WTC11 (cell line): ENCODE measurements at regions not wholly inside any gene's neighbourhood (a gene's known extent, or its start where the extent isn't known, plus 50 kb on each side); places are given as distances from the start of the nearest gene placed in this dataset.

Experiments
- ATAC-seq: fragments of 200-7000 bp; cut with Tn5 transposase; 2 replicates; pipeline ENCODE4 v1.10.0; 2021; ENCODE audit warnings: mild to moderate bottlenecking, moderate library complexity
- CTCF ChIA-PET: fragments of 300-600 bp; sonication (Branson Sonifier 250); formaldehyde crosslinking; loops from one replicate; lab custom pipeline; 2021; ENCODE audit warnings: antibody characterized with exemption; lab: Charles Lee
- POLR2A ChIA-PET: fragments of 350-600 bp; sonication (Branson Sonifier 250); formaldehyde crosslinking; loops from one replicate; lab custom pipeline; 2021; ENCODE audit warnings: antibody characterized with exemption; lab: Charles Lee
- DNase-seq: peaks from one replicate; pipeline ENCODE4 v3.0.0; 2021; ENCODE audit warnings: low spot score
- H3K27ac Mint-ChIP-seq: 2 replicates; pipeline ENCODE4 v1.8.0; 2021; ENCODE audit warnings: mixed read lengths
- H3K27me3 Mint-ChIP-seq: 2 replicates; pipeline ENCODE4 v1.8.0; 2021; ENCODE audit warnings: low read depth, mild to moderate bottlenecking, moderate library complexity, mixed read lengths
- H3K36me3 Mint-ChIP-seq: 2 replicates; pipeline ENCODE4 v1.8.0; 2021; ENCODE audit warnings: mixed read lengths
- H3K4me1 Mint-ChIP-seq: 2 replicates; pipeline ENCODE4 v1.8.0; 2022; ENCODE audit warnings: mixed read lengths
- H3K4me3 Mint-ChIP-seq: 2 replicates; pipeline ENCODE4 v1.8.0; 2021; ENCODE audit warnings: mild to moderate bottlenecking, moderate library complexity, mixed read lengths
- H3K9me3 Mint-ChIP-seq: 2 replicates; pipeline ENCODE4 v1.8.0; 2021; ENCODE audit warnings: mixed read lengths
- ARID4B ChIP-seq: sonication (generic); formaldehyde crosslinking; IDR thresholded peaks from 2 replicates; pipeline ENCODE4 v1.8.0; 2023; ENCODE audit warnings: missing genetic modification reagents, mild to moderate bottlenecking, borderline replicate concordance
- CTCF ChIP-seq: fragments of 200-600 bp; IDR thresholded peaks from 2 replicates; pipeline ENCODE4 v1.8.0; 2022; ENCODE audit warnings: antibody characterized with exemption
- EMX1 ChIP-seq: fragments of 250-450 bp; sonication (Bioruptor Pico); IDR thresholded peaks from 2 replicates; pipeline ENCODE4 v1.8.0; 2021; ENCODE audit warnings: mild to moderate bottlenecking
- FOXK1 ChIP-seq: sonication (generic); formaldehyde crosslinking; IDR thresholded peaks from 2 replicates; pipeline ENCODE4 v1.8.0; 2022; ENCODE audit warnings: mild to moderate bottlenecking, moderate library complexity, missing genetic modification reagents
- FOXP1 ChIP-seq: sonication (generic); formaldehyde crosslinking; IDR thresholded peaks from 2 replicates; pipeline ENCODE4 v1.8.0; 2022; ENCODE audit warnings: missing genetic modification reagents, mild to moderate bottlenecking, moderate library complexity, borderline replicate concordance
- JUN ChIP-seq: sonication (generic); formaldehyde crosslinking; IDR thresholded peaks from 2 replicates; pipeline ENCODE4 v1.8.0; 2023; ENCODE audit warnings: mild to moderate bottlenecking, missing genetic modification reagents
- MXD4 ChIP-seq: fragments of 250-450 bp; sonication (Bioruptor Pico); IDR thresholded peaks from 2 replicates; pipeline ENCODE4 v1.8.0; 2021; ENCODE audit warnings: mild to moderate bottlenecking, moderate library complexity, borderline replicate concordance
- NFATC4 ChIP-seq: fragments of 250-450 bp; sonication (Bioruptor Pico); IDR thresholded peaks from 2 replicates; pipeline ENCODE4 v1.9.0; 2021; ENCODE audit warnings: mild to moderate bottlenecking
- NR2C2 ChIP-seq: sonication (generic); formaldehyde crosslinking; IDR thresholded peaks from 2 replicates; pipeline ENCODE4 v1.8.0; 2022; ENCODE audit warnings: mild to moderate bottlenecking, missing genetic modification reagents
- PRRX2 ChIP-seq: fragments of 250-450 bp; sonication (Bioruptor Pico); IDR thresholded peaks from 2 replicates; pipeline ENCODE4 v1.8.0; 2021; ENCODE audit warnings: mild to moderate bottlenecking
- SMAD4 ChIP-seq: sonication (generic); formaldehyde crosslinking; IDR thresholded peaks from 2 replicates; pipeline ENCODE4 v1.8.0; 2022; ENCODE audit warnings: mild to moderate bottlenecking, missing genetic modification reagents
- TCF7 ChIP-seq: sonication (generic); formaldehyde crosslinking; IDR thresholded peaks from 2 replicates; pipeline ENCODE4 v1.8.0; 2022; ENCODE audit warnings: mild to moderate bottlenecking, low read depth, missing genetic modification reagents, moderate library complexity
- USF2 ChIP-seq: sonication (generic); formaldehyde crosslinking; IDR thresholded peaks from 2 replicates; pipeline ENCODE4 v1.8.1; 2023; ENCODE audit warnings: mild to moderate bottlenecking, missing genetic modification reagents, moderate library complexity
- ZBTB21 ChIP-seq: sonication (generic); formaldehyde crosslinking; IDR thresholded peaks from 2 replicates; pipeline ENCODE4 v1.8.1; 2023; ENCODE audit warnings: mild to moderate bottlenecking, missing genetic modification reagents, borderline replicate concordance
- ZNF219 ChIP-seq: sonication (generic); formaldehyde crosslinking; IDR thresholded peaks from 2 replicates; pipeline ENCODE4 v1.8.0; 2023; ENCODE audit warnings: missing genetic modification reagents, mild to moderate bottlenecking, borderline replicate concordance
- ZNF423 ChIP-seq: fragments of 250-450 bp; sonication (Bioruptor Pico); IDR thresholded peaks from 2 replicates; pipeline ENCODE4 v2.1.2; 2022; ENCODE audit warnings: mild to moderate bottlenecking, moderate library complexity
- ZNF512 ChIP-seq: sonication (generic); formaldehyde crosslinking; IDR thresholded peaks from 2 replicates; pipeline ENCODE4 v1.8.1; 2022; ENCODE audit warnings: missing genetic modification reagents, borderline replicate concordance
- ZNF532 ChIP-seq: fragments of 250-450 bp; sonication (Bioruptor Pico); IDR thresholded peaks from 2 replicates; pipeline ENCODE4 v1.9.0; 2021; ENCODE audit warnings: mild to moderate bottlenecking, borderline replicate concordance
- TF ChIP-seq, protein P1 (sequence below): fragments of 250-450 bp; sonication (Bioruptor Pico); IDR thresholded peaks from 2 replicates; pipeline ENCODE4 v1.8.0; 2021; ENCODE audit warnings: mild to moderate bottlenecking
- TF ChIP-seq, protein P2 (sequence below): sonication (generic); formaldehyde crosslinking; IDR thresholded peaks from 2 replicates; pipeline ENCODE4 v1.8.0; 2022; ENCODE audit warnings: mild to moderate bottlenecking, missing genetic modification reagents

GRCh38 chr13:78426183-78426582, 177.2 kb downstream of the POU4F1 start:
- CTCF ChIA-PET = interaction anchor here (2.0 kb wide), 1 partner anchor 161 kb away, joined by 7 read pairs; no protein-coding TSS in a partner anchor
- ATAC-seq (no peak), DNase-seq (no peak)
- Mint-ChIP-seq H3K4me3 (no peak overlapping the region), H3K9me3 (no peaks in the 10 kb centered on the region), H3K4me1 (peaks cover 39% of the 10 kb centered on the region), H3K36me3 (no peaks in the 10 kb centered on the region), H3K27me3 (no peaks in the 10 kb centered on the region), H3K27ac (no peak overlapping the region)
- no peak for TF ChIP-seq EMX1
- TF ChIP-seq PRRX2 (CRISPR knock-in tag) = no peak
- TF ChIP-seq NR2C2 (CRISPR knock-in tag) = no peak
- TF ChIP-seq, protein P1, sequence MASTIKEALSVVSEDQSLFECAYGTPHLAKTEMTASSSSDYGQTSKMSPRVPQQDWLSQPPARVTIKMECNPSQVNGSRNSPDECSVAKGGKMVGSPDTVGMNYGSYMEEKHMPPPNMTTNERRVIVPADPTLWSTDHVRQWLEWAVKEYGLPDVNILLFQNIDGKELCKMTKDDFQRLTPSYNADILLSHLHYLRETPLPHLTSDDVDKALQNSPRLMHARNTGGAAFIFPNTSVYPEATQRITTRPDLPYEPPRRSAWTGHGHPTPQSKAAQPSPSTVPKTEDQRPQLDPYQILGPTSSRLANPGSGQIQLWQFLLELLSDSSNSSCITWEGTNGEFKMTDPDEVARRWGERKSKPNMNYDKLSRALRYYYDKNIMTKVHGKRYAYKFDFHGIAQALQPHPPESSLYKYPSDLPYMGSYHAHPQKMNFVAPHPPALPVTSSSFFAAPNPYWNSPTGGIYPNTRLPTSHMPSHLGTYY = no peak
- no peak for TF ChIP-seq TCF7 (CRISPR knock-in tag)
- TF ChIP-seq SMAD4 = no peak
- no peak for TF ChIP-seq FOXK1 (CRISPR knock-in tag)
- TF ChIP-seq, protein P2, sequence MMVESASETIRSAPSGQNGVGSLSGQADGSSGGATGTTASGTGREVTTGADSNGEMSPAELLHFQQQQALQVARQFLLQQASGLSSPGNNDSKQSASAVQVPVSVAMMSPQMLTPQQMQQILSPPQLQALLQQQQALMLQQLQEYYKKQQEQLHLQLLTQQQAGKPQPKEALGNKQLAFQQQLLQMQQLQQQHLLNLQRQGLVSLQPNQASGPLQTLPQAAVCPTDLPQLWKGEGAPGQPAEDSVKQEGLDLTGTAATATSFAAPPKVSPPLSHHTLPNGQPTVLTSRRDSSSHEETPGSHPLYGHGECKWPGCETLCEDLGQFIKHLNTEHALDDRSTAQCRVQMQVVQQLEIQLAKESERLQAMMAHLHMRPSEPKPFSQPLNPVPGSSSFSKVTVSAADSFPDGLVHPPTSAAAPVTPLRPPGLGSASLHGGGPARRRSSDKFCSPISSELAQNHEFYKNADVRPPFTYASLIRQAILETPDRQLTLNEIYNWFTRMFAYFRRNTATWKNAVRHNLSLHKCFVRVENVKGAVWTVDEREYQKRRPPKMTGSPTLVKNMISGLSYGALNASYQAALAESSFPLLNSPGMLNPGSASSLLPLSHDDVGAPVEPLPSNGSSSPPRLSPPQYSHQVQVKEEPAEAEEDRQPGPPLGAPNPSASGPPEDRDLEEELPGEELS (CRISPR knock-in tag) = no peak
- no peak for TF ChIP-seq ZNF423 (CRISPR knock-in tag)
- TF ChIP-seq ARID4B (CRISPR knock-in tag) = no peak
- TF ChIP-seq CTCF = no peak
- TF ChIP-seq ZNF512 (CRISPR knock-in tag) = no peak
- POLR2A ChIA-PET = no interaction called here

DNA sequence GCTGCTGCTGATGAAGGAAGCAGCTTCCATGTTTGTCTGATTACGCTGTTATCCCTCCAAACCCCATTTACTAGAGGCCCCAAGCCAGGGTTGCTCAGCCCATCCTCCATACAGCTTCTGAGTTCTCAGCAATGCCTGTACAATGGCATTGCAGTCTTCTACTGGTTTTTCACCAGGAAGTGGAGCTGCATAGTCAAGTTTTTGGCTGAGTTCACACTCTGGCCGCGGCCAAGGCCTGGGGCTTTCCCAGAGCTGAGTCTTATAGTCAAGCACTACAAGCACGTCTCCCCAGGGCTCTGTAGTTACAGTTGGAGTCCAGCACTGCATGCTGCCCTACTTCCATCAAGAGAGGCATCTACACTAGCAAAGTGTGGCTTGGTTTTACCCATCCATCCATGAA, 182.5 kb downstream of the POU4F1 start:
- Mint-ChIP-seq H3K36me3 (no peaks in the 10 kb centered on the region), H3K4me3 (no peak overlapping the region), H3K4me1 (no peaks in the 10 kb centered on the region; the same call in 1 of the 2 replicates), H3K9me3 (no peaks in the 10 kb centered on the region), H3K27ac (no peak overlapping the region), H3K27me3 (no peaks in the 10 kb centered on the region)
- ATAC-seq = no peak
- CTCF ChIA-PET = no interaction called here
- DNase-seq = no peak
- no peak for TF ChIP-seq USF2
- no peak for TF ChIP-seq ZNF219
- TF ChIP-seq FOXP1 (CRISPR knock-in tag) = no peak
- TF ChIP-seq MXD4 (CRISPR knock-in tag) = no peak
- no peak for TF ChIP-seq JUN (CRISPR knock-in tag)
- TF ChIP-seq ZBTB21 (CRISPR knock-in tag) = no peak
- no peak for TF ChIP-seq ZNF532 (CRISPR knock-in tag)
- TF ChIP-seq NFATC4 (CRISPR knock-in tag) = no peak
- POLR2A ChIA-PET = no interaction called here
